Choroid plexus epithelial cell (primary cell): ENCODE measurements at regions not wholly inside any gene's neighbourhood (a gene's known extent, or its start where the extent isn't known, plus 50 kb on each side); places are given as distances from the start of the nearest gene placed in this dataset.
"Not testable (repeated sequence)": the region's sequence is repeated elsewhere in the genome, so short reads cannot be mapped to it uniquely, and the experiment has no call there.

Experiments
- DNase-seq: peaks from one replicate; pipeline ENCODE4 v3.0.0-alpha.2; 2010; ENCODE audit warnings: low read depth
- H3K4me3 ChIP-seq: 2 replicates; pipeline ENCODE4 v1.5.1; 2011; ENCODE audit warnings: low read depth, mild to moderate bottlenecking, control low read depth, low read length, moderate library complexity
- TF ChIP-seq, protein P1 (sequence below): conservative IDR thresholded peaks from 2 replicates; pipeline ENCODE4 v1.5.1; 2011; ENCODE audit warnings: low read depth, mild to moderate bottlenecking, control low read depth, inconsistent platforms, low read length, moderate library complexity

DNA sequence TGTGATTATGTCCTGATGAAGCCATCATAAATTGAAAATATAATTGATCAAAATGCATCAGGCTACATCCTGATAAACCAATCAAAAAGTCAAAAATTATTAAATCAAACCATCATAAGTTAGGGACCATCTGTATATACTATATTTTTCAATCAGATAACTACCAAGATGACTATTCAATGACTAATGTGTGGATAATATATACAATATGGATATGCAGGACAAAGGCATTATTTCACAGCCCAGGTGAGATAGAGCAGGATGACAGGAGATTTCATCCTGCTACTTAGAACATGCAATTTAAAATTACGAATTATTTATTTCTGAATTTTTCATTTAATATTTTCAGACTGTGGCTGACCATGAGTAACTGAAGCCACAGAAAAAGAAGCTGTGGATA lies 137.3 kb upstream of the GNAI1 start:
- TF ChIP-seq, protein P1, sequence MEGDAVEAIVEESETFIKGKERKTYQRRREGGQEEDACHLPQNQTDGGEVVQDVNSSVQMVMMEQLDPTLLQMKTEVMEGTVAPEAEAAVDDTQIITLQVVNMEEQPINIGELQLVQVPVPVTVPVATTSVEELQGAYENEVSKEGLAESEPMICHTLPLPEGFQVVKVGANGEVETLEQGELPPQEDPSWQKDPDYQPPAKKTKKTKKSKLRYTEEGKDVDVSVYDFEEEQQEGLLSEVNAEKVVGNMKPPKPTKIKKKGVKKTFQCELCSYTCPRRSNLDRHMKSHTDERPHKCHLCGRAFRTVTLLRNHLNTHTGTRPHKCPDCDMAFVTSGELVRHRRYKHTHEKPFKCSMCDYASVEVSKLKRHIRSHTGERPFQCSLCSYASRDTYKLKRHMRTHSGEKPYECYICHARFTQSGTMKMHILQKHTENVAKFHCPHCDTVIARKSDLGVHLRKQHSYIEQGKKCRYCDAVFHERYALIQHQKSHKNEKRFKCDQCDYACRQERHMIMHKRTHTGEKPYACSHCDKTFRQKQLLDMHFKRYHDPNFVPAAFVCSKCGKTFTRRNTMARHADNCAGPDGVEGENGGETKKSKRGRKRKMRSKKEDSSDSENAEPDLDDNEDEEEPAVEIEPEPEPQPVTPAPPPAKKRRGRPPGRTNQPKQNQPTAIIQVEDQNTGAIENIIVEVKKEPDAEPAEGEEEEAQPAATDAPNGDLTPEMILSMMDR = no peak
- no peak for DNase-seq

DNA sequence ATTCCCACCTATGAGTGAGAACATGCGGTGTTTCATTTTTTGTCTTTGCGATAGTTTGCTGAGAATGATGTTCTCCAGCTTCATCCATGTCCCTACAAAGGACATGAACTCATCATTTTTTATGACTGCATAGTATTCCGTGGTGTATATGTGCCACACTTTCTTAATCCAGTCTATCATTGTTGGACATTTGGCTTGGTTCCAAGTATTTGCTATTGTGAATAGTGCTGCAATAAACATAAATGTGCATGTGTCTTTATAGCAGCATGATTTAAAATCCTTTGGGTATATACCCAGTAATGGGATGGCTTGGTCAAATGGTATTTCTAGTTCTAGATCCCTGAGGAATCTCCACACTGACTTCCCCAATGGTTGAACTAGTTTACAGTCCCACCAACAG lies 138.9 kb upstream of the GNAI1 start:
- not testable (repeated sequence) for DNase-seq, H3K4me3 ChIP-seq

More for the DNA sequence above, 137.3 kb upstream of the GNAI1 start:
- H3K4me3 ChIP-seq = no peak overlapping the region

DNA sequence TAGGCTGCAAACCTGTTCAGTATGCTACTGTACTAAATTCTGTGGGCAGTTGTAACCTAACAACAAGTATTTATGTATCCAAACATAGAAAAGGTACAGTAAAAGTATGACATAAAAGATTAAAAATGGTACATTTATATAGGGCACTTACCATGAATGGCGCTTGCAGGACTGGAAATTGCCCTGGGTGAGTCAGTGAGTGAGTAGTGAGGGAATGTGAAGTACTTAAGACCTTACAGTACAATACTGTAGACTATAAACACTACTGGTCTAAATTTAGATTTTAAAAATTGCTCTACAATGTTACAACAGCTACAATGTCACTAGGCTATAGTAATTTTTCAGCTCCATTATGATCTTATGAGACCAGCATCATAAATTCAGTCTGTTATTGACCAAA lies 146.0 kb upstream of the GNAI1 start:
- peak; percentile 83 for DNase-seq
- TF ChIP-seq, protein P1 = no peak

DNA sequence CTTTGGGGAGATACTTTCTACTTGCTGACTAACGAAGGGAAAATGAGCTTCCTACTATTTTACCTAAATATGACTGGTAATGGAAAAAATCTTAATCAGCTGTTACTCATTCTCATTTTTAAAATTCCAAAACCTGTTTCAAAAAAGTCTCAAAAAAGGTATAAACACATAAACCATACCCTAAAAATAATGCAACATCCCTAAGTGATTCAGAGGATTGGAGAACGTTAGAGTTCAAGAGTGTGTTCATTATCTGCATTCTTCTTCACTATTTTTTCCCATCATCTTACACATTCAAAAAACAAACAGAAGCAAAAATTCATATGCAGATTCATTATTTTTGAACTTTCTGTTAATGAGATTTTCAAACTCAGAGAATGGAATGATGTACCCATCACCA lies 150.4 kb upstream of the GNAI1 start:
- TF ChIP-seq, protein P1 = no peak
- DNase-seq = peak; percentile 61
- H3K4me3 ChIP-seq = no peak overlapping the region

More for the DNA sequence above, 146.0 kb upstream of the GNAI1 start:
- no peak overlapping the region for H3K4me3 ChIP-seq

DNA sequence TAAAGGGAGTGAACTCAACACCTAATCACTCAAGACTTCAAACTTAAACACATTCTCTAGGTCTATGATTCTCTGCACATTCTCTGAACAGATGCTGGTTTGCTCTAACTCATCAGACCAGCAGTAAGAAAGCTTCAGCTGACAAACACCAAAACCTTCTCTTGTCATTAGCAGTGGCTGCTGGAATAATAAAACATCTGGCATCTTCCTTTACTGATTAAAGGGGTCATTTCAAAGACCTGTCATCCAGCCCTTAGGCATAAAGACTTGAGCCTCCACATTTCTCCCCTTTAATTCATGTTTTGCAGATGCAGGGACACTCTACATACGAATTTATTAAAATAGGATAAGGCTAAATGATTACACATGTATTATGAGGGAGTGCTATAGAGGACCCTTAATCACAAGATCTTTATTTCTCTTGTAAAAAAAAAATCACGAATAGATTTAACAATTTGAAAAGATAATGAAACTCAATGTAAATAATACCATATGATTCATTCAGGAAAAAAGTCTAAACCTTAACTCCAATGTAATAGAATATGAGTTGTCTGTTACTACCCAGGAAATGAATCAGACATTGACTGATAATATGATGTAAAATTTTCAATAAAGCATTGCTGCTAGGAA lies 152.4 kb upstream of the GNAI1 start:
- TF ChIP-seq, protein P1 = no peak
- H3K4me3 ChIP-seq = no peak overlapping the region
- peak; percentile 51 for DNase-seq

DNA sequence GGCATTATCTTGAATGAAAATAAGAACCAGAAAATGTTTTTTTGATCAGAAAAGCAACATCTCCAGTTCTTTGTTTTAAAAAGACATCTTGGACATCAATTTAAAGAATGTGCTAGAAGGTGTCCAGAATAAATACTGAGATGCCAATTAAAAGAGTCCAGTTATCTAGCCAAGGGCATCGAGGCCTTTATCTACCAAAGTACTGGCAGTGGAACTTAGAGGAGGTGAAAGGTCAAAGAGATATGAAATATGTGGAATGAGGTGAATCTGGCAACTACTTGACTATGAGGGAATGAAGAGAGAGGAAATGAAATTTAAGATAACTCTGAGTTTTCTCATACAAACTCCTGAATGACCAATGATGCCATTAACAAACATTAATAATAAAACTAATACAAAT lies 154.3 kb upstream of the GNAI1 start:
- TF ChIP-seq, protein P1 = no peak
- DNase-seq = peak; percentile 26
- H3K4me3 ChIP-seq = no peak overlapping the region

DNA sequence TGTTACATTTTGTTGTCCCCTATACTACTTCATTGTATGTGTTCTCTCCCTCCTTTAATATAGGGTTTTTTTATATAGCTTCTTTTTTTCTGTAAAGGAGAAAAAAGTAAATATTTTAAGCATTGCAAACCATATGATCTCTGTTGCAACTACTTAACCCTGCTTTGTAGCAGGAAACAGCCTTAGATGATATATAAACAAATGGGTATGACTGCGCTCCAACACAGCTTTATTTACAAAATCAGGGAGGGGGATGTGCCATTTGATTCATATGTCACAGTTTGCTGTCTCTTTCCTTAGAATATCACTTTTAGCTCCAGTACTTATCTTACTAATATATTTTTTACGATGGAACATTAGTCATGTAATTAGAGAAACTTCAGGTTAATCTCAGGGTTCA lies 155.2 kb upstream of the GNAI1 start:
- H3K4me3 ChIP-seq = no peak overlapping the region
- TF ChIP-seq, protein P1 = no peak
- peak; percentile 87 for DNase-seq
